ENCODE measurements at regions not wholly inside any gene's neighbourhood (a gene's known extent, or its start where the extent isn't known, plus 50 kb on each side); places are given as distances from the start of the nearest gene placed in this dataset.

DNA sequence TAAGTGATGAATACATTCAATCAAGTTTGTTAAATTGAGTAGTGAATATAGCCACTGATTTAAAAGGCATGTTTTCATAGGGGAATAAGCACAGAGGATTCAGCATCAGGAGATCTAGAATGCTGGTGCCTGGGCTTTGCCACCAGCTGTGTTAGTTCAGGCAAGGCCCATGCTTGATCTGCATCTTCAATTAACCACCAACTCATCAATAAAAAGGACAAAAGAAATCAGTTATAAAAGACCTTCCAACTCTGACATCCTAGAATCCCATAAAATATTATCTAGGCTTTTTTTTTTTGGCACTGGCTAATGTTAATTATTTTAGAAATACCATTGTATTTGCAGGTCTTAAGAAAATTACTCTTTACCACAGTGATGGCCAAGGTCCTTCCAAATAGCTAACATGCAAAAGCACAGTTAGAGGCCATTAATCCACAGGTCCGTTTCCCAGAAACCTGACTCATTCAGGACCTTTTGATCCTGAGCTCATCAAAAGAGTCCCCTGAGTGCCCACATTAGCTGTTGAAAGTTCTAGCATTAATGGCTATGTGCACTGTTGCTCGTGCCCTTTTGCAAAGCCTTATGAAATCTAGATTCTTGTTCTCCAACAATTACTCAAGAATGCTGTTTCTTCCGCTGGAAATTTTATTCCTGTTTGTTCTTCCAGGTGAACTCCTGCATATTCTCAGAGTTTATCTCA is 170.0 kb downstream of the CYRIA start:
- ATAC-seq (ENCODE audit: low read depth) = no peak
- no peak overlapping the region for H3K27ac ChIP-seq (ENCODE audit: low read length in 2 of 2)
- no peak overlapping the region for H3K4me2 ChIP-seq (replicated peaks; ENCODE audit: low read depth, low read length, poor library complexity, severe bottlenecking)
- 97% methylated on average over 3 of the region's 3 CpGs for WGBS (ENCODE audit: insufficient coverage)
- H3K9me3 ChIP-seq (ENCODE audit: control extremely low read depth in 1 of 3, control insufficient read depth in 2 of 3, insufficient read depth in 1 of 3, low read length in 2 of 3) = no peaks in the 10 kb centered on the region
- CTCF ChIA-PET = no interaction called here
- no peaks in the 10 kb centered on the region for H3K36me3 ChIP-seq (replicated peaks in 1 of 2; ENCODE audit: control extremely low read depth in 1 of 2, control insufficient read depth in 1 of 2, extremely low read depth in 1 of 2, insufficient read depth in 2 of 2, low read length in 1 of 2)
- TF ChIP-seq CTCF (IDR thresholded peaks at IDR 0.05) (no peak), EZH2 (IDR thresholded peaks at IDR 0.05; ENCODE audit: borderline replicate concordance, insufficient read depth, low read depth, low read length, poor library complexity, severe bottlenecking) (no peak)
- no peaks in the 10 kb centered on the region for H4K20me1 ChIP-seq (ENCODE audit: control insufficient read depth, insufficient read depth, low read length, poor library complexity, severe bottlenecking)
- no peaks in the 10 kb centered on the region for H3K27me3 ChIP-seq (replicated peaks in 1 of 4; ENCODE audit: control extremely low read depth in 1 of 4, control insufficient read depth in 3 of 4, insufficient read depth in 4 of 4, low read length in 3 of 4)
- POLR2A ChIA-PET = no interaction called here
- H3K4me3 ChIP-seq (ENCODE audit: control extremely low read depth in 1 of 5, extremely low read depth in 1 of 5, insufficient read depth in 1 of 5, low read depth in 2 of 5, low read length in 4 of 5) = no peak overlapping the region
- Mint-ChIP-seq H3K4me3 (no peak overlapping the region), H3K9me3 (ENCODE audit: insufficient read depth) (peaks cover 5% of the 10 kb centered on the region), H3K27ac (no peak overlapping the region), H3K4me1 (no peaks in the 10 kb centered on the region), H3K27me3 (peaks cover 29% of the 10 kb centered on the region)
- no peak overlapping the region for H2AFZ ChIP-seq (ENCODE audit: insufficient read depth, low read depth, low read length, poor library complexity, severe bottlenecking)
- intact Hi-C loops (cut with micrococcal nuclease) = no loop called here
- H3K79me2 ChIP-seq (ENCODE audit: control insufficient read depth, insufficient read depth, low read length) = no peaks in the 10 kb centered on the region
- H3K4me1 ChIP-seq (ENCODE audit: control insufficient read depth in 2 of 2, insufficient read depth in 2 of 2, low read length in 2 of 2) = no peaks in the 10 kb centered on the region
- H3K9ac ChIP-seq (ENCODE audit: low read length) = no peak overlapping the region
- no peak for DNase-seq

GRCh38 chr2:16494836-16495508 is 170.7 kb downstream of the CYRIA start:
- intact Hi-C loops (cut with micrococcal nuclease) = no loop called here
- WGBS (ENCODE audit: insufficient coverage) = 45% methylated on average over 2 of the region's 5 CpGs
- no peaks in the 10 kb centered on the region for H3K4me1 ChIP-seq (ENCODE audit: control insufficient read depth in 2 of 2, insufficient read depth in 2 of 2, low read length in 2 of 2)
- H3K4me1 Mint-ChIP-seq = no peaks in the 10 kb centered on the region
- TF ChIP-seq CTCF (IDR thresholded peaks at IDR 0.05) = no peak
- TF ChIP-seq EZH2 (IDR thresholded peaks at IDR 0.05; ENCODE audit: borderline replicate concordance, insufficient read depth, low read depth, low read length, poor library complexity, severe bottlenecking) = no peak
- DNase-seq (no peak), ATAC-seq (ENCODE audit: low read depth) (no peak)
- H4K20me1 ChIP-seq (ENCODE audit: control insufficient read depth, insufficient read depth, low read length, poor library complexity, severe bottlenecking) = no peaks in the 10 kb centered on the region
- POLR2A ChIA-PET = no interaction called here
- no peak overlapping the region for H3K9ac ChIP-seq (ENCODE audit: low read length)
- no peaks in the 10 kb centered on the region for H3K79me2 ChIP-seq (ENCODE audit: control insufficient read depth, insufficient read depth, low read length)
- H3K27ac ChIP-seq (ENCODE audit: low read length in 2 of 2) = no peak overlapping the region
- no peak overlapping the region for H3K27ac Mint-ChIP-seq
- H3K36me3 ChIP-seq (replicated peaks in 1 of 2; ENCODE audit: control extremely low read depth in 1 of 2, control insufficient read depth in 1 of 2, extremely low read depth in 1 of 2, insufficient read depth in 2 of 2, low read length in 1 of 2) = no peaks in the 10 kb centered on the region
- no peak overlapping the region for H3K4me3 Mint-ChIP-seq
- H3K4me2 ChIP-seq (replicated peaks; ENCODE audit: low read depth, low read length, poor library complexity, severe bottlenecking) = no peak overlapping the region
- H3K27me3 Mint-ChIP-seq = peaks cover 33% of the 10 kb centered on the region
- no peak overlapping the region for H2AFZ ChIP-seq (ENCODE audit: insufficient read depth, low read depth, low read length, poor library complexity, severe bottlenecking)
- CTCF ChIA-PET = interaction anchor here (0.5 kb wide), 1 partner anchor 976 kb away, joined by 3 read pairs; no protein-coding TSS in a partner anchor
- no peaks in the 10 kb centered on the region for H3K27me3 ChIP-seq (replicated peaks in 1 of 4; ENCODE audit: control extremely low read depth in 1 of 4, control insufficient read depth in 3 of 4, insufficient read depth in 4 of 4, low read length in 3 of 4)
- H3K4me3 ChIP-seq (ENCODE audit: control extremely low read depth in 1 of 5, extremely low read depth in 1 of 5, insufficient read depth in 1 of 5, low read depth in 2 of 5, low read length in 4 of 5) = no peak overlapping the region
- peaks cover 5% of the 10 kb centered on the region for H3K9me3 Mint-ChIP-seq (ENCODE audit: insufficient read depth)
- H3K9me3 ChIP-seq (ENCODE audit: control extremely low read depth in 1 of 3, control insufficient read depth in 2 of 3, insufficient read depth in 1 of 3, low read length in 2 of 3) = no peaks in the 10 kb centered on the region

All from B cell (primary cell).